ENCODE measurements at regions not wholly inside any gene's neighbourhood (a gene's known extent, or its start where the extent isn't known, plus 50 kb on each side); places are given as distances from the start of the nearest gene placed in this dataset.

GRCh38 chr5:2262620-2263019, 379.9 kb upstream of the IRX4 start:
- no peak for DNase-seq

GRCh38 chr5:2261004-2261703, 378.4 kb upstream of the IRX4 start:
- DNase-seq: no peak

DNA sequence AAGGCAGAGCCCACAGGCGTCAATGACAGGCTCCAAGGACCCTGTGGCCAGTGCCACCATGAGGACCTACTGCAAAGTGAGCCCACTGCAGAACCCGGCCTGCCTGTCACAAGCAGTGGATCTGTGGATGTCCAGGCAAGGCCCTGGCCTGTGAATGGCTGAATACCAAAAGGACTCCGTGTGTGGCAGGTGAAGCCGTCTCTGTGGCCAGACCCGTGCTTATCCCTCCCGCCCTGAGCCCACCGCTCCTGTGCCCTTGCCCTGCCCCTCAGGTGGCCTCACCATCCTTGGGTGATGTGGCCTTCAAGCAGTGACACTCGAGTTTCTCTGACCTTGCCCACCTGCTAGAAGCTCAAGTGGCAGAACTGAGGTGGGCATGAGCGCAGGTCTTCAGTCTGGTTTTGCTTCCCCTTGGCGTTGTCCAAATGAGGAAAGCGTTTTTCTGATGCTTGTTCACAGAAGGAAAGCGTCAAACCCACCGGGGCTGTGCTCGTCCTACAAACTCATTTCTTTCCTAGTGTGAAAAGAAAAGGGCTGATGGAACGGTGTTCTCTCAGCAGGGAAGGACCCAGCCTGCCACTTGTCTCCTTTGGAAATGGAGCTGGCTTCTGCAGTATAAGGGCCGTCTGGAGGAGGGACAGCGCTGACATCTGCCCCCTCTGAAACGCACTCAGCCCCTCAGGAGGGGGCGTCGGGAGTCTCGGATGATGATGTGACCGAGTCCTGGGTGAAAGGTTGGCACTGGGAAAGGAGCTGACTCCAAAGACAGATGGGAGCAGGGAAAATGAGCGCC, 377.7 kb upstream of the IRX4 start:
- DNase-seq: no peak

DNA sequence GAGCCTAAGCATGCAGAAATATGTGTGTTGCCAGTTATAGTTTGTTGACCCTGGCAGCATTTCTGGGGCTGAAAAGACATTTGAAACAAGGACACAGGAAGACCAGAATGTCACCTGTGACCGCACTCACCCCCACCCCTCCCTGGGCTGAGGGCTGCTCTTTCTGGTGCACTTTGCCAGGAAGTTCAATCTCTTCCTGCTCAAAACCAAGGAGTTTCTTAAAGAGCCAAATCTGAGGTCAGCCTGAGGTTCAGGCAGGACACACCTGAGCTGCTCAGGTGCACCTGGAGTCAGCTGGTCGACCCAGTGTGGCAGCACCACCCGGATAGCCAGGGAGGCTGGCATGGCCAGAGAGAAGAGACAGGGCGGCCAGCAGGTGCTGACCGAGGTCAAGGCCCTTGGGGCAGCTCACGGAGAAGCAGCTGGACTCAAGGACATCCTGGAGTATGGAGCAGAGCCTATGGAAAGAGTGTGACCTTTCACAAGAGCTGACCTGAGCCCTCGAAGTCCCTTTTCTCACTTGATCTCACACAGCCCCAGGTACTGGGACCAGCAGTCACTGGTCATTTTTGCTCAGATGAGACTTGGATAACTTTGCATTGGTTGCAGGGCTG, 376.9 kb upstream of the IRX4 start:
- DNase-seq: no peak

- no peak for DNase-seq
These were observed 376.1 kb upstream of the IRX4 start for GRCh38 chr5:2258861-2259260.

- no peak for DNase-seq
These were observed 374.9 kb upstream of the IRX4 start for GRCh38 chr5:2257326-2258244.

DNA sequence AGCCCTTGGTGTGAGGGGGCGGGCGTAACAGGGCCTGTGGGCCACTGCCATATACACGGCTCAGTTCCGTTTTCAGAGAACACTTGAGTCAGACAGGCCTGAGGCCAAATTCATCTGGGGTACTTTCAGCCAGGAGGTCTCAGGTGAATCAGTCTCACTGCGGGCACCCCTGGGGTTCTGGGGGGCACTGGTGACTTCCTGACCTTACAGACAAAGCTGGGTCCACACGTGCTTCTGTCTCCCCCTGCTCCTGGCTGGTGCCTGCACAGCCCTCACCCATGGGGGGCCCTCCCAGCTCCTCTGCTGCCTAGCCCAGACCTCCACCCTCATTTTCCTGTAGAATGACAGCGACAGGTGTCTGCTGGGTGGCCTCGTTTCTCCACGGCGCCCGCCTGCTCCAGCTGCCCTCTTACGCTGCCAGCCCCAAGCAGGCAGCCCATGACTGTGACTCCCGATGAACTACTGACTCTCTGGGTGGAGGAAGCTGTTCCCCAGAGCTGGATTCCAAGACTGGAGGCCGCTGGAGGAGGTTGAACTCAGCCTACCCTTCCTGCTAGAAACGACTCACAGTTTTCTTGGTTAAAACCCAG, 374.1 kb upstream of the IRX4 start:
- no peak for DNase-seq

- no peak for DNase-seq
These were observed 373.4 kb upstream of the IRX4 start for GRCh38 chr5:2255915-2256690.

- no peak for DNase-seq
These were observed 372.4 kb upstream of the IRX4 start for GRCh38 chr5:2254880-2255750.

DNA sequence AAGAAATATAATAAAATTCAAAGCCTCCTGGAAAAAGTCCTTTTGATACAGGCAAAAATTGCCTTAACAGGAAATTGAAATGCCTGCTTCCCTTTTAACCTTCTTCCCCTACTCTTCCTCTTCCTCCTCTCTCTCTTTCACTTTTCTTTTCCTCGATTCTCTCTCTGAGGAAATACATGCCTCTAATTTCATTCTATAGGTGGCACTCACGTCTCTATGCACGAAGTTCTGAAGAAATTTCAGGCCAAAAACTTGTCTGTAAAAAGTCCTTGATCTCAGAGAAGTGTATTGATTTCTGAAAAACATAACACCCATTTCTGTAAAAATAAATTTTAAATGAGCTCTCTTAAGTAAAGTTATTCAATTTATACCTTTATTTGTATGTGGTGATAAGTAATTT, 371.7 kb upstream of the IRX4 start:
- DNase-seq: no peak

DNA sequence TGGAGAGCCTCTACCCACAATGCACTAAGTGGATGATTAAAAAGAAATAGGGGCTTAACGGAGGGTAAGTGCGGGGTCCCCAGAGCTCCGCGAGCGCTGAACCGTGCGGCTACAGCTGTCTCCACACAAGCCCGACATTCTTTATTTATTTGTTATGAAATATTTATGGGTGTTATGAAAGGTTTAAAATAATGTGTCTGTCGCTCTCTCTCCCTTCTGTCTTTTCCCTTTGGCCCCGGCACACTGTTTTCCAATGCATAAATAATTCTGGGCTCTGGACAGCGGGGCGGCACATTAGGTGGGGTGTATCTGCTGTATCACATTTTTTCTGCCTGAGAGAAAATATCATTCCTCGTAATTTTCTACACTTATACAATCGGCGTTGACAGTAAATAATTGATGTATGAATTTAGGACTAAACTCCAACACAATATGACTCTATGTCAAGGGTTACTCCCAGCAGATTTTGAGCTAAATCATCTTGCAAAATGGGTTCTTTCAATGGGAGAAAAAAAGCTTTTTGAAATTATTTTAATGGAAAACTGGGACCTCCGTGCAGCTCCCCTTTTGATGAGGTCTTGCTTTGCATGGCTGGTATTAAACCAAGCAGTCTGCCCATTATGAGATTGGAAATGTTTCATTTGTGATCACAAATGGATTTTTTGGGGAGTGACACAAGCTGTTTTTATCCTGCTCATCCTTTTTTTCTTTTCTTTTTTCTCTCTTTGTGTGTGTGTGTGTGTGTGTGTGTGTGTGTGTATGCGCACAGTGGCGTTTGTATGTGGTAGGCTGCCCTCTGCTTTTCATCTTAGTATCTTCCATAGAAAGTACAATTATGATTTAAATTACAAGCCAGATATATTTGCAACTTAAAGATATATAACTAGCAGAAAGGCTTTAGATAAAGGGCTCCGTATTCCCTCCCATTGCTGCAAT, 370.6 kb upstream of the IRX4 start:
- peak; percentile 40 for DNase-seq

GRCh38 chr5:2251751-2252150, 369.0 kb upstream of the IRX4 start:
- no peak for DNase-seq

DNA sequence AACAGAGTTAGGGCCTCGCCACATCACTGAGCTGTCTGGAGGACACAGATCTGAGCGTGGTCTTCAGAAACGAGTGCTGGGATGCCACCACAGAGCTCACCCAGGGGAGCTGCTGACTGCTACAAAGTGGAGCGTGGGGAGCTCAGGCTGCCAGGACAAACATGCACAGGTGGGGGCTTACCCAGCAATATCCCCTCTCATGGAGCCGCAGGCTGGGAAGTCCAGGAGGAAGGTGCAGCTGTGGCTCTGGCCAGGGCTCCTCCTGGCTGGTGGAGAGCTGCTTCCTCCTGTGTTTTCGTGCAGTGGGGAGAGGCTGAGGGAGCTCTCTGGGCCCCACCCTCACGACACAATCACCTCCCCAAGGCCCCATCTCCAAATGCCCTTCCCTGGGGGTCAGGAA, 368.6 kb upstream of the IRX4 start:
- DNase-seq: no peak

- DNase-seq: no peak
These were observed 367.7 kb upstream of the IRX4 start for GRCh38 chr5:2250365-2250950.

GRCh38 chr5:2249442-2249841, 366.7 kb upstream of the IRX4 start:
- no peak for DNase-seq

GRCh38 chr5:2249026-2249425, 366.3 kb upstream of the IRX4 start:
- no peak for DNase-seq

DNA sequence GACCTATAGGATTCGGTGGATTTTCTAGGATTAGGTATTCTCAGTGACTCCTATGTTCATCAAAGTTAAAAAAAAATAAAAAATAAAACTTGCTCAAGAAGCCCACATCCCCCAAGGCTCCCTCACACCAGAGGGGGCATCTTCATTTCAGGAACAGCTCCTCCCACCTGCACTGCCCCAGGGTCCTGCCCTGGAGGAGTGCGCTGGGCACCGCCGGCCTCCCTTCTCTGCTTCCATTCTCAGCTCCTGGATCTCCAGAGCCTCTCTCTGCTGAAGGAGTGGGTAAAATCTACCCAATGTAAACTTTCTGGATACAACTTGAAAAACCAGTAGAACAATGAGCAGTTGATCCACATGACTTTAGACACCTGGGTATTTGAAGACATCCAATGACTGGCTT, 359.8 kb upstream of the IRX4 start:
- DNase-seq: no peak

- no peak for DNase-seq
These were observed 359.1 kb upstream of the IRX4 start for GRCh38 chr5:2241842-2242241.

Data from left kidney (tissue), 1 donor.